ENCODE measurements at regions not wholly inside any gene's neighbourhood (a gene's known extent, or its start where the extent isn't known, plus 50 kb on each side); places are given as distances from the start of the nearest gene placed in this dataset.

GRCh38 chr5:92313385-92313784, 930.3 kb upstream of the ARRDC3 start:
- no peak for TF ChIP-seq CTCF (IDR thresholded peaks at IDR 0.05)
- TF ChIP-seq POLR2A (IDR thresholded peaks at IDR 0.05): no peak

All from heart left ventricle (tissue), 13 donors.